NCI-H748 treated with DMSO at 0.1 percent for 48 hours (cell line): ENCODE measurements at regions not wholly inside any gene's neighbourhood (a gene's known extent, or its start where the extent isn't known, plus 50 kb on each side); places are given as distances from the start of the nearest gene placed in this dataset.

ENCODE experiments used
- DNase-seq: peaks from one replicate; lab custom pipeline; 2025; lab: John Stamatoyannopoulos, UW

DNA sequence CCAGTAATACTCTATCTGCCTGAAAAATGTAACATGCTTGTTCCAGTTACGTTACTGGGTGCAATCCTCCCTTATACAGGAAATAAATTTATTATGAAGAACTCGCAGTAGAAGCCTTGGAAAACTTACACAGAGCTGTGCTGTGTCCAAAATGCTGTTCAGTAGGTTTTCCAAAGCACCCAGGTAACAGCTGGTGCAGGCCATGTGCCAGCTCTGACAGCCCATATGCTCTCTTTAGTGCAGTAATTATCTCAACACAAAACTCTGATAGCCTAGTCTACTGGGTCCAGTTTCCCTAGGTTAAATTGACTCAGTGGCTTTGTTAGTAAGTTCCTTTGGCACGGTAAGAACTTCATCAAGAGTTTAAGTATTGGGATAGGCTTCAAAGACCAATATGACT, 120.7 kb upstream of the OBI1 start:
- no peak for DNase-seq

DNA sequence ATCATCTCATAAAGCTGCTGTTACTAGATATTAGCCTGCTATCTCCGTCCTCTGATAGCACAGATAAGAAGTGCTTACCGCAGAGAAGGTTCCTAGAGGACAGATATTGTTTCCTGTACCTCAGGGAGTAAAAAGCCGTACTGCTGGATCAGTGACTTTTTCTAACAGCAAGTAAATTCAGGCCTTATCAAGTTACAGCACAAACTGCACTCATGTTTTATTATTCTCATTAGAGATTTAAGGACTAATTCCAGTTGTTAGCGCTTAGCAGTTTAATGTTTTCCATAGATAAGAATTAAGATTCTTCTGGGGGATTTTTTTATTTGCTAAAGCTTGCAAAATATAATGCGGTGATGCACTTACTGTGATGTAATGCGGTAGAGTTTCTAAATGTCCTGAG, 119.0 kb upstream of the OBI1 start:
- no peak for DNase-seq

DNA sequence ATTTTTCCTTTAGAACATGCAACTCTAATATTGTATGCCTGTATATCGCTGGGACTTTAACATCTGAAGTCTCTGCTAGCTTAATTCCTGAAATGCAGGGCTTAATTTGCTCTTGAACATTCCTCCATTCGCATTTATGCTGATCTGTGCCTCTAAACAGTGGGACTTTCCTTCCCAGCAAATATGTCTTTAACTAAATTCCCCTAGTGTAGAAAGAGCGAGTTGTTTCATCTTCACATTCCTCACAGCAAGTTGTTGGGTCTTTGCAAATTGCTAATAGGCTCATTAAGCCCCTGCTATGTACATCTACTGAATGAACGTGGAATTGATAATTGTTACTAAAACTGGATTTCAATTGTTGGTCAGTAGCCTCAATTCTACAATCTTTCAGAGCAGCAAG, 118.4 kb upstream of the OBI1 start:
- no peak for DNase-seq

DNA sequence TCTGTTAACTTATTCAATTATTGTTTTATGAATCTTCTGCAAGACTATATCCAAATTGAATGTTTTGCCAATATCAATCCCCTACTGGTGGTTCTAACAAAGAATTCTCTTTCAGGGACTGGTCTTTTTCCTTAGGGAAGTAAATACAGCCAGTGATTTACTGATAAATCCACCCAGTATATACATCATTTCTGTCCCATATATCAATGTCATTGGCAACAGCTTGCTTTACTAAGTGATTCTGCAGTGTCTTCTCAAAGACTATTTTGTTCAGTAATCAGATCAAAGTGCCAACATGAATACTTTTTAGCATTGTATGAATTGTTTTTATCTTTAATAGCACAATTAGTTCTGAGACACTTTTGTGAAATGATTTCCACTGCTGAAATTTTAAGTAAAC, 114.0 kb upstream of the OBI1 start:
- DNase-seq: no peak

DNA sequence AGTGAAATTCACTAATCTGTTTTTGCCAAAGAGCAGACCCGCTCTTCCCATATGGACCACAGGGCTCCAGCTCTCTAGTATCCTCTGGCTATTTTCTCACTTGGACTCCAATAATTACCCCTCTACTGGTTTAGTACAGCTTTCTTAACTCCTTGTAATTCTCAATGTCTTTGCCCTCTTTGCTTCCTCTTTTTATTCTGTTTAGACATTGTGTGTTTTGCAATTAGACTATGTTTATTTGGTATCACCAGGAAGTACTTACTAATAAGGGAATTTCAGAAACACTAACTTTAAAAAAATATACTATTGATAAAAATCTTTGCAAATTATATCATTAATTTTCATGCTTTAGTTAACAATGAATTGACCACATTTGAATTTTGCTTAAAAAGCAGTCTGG, 111.6 kb upstream of the OBI1 start:
- DNase-seq: no peak

DNA sequence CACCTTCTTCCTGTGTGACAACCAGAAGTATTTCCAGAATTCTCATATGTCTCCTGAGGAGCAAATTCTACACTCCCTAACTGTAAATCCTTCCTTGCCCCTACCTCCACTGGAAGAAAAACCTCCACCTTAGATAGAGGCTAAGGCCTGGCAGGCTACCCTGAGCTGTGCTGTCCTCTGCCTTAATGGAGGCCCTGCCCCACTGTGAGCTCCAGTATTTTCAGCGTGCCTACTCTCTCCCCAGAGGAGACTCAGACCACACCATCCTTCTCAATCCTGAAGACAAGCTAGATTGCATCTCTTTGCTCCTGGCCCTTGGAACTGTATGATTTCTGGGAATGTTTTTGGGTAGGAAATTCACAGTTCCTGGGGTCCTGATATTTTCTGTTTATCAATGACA, 110.0 kb upstream of the OBI1 start:
- no peak for DNase-seq

DNA sequence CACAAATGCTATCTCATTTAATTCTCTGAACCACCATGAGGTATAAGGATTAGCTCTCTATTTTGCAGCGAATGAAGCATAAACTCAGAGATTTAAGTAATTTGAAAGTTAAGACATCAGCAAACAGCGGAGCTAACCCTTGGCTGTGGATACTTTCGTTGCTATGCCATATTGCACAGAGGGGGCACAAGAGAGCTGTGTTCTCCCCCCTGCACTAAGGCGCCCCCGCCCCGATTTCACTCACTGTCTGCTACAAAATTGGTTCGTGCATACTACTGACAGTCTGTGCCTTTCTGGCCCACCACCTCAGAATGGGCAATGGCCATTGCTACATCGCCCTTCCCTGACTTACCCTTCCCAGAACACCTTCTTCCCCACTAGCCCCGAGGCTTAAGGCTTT, 105.7 kb upstream of the OBI1 start:
- no peak for DNase-seq

DNA sequence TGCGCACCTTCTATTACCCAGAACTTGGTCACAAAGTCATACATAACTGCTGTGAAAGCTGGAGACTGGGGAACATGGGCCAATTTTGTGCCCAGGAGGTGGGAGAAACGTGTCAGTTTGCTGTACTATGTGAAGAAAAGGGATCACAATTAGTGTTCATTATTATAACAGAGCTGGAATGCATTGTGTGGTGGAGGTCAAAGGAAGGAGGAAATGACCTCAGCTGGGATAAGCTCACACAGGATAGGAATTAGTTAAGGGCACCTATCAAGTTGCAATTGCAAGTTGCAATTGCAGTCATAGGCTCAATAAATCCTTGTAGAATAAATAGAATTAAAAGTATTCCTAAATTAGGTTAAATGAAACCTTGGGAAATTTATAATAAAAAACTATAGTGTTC, 103.9 kb upstream of the OBI1 start:
- DNase-seq: no peak

DNA sequence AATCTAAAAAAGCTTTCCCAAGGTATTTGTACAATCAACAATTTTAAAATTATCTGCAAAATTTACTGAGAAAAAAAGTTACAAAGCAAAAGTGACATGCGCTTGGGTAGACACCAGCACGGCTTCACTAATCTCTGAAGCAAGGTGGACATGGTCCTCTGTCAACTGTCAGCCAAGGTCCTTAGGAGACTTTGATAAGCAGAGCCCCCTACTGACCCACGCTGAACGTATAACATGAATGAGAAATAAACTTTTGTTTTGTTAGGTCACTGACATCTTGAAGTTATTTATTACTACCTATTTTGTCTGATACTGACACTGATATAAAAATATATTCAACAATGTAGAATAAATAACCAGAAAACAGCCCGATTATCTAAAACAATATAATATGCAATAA, 100.7 kb upstream of the OBI1 start:
- DNase-seq: no peak

DNA sequence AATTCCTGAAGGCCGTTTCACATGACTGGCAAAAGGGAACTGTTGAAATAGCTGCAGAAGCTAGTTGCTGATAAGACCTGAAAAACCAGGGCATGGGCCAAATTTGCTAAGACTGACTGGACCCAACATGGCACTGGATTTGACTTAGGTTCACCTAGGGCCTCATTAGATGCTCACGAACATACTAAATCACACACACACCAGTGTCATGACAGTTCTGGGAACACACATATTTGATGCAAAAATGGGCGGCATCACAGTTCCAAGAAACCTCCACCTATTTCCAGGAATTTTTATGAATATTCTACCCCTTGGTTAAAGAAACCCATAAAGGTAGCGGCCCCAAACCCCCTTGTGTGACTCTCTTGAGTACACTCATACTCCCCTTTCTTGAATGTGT, 99.6 kb upstream of the OBI1 start:
- no peak for DNase-seq

DNA sequence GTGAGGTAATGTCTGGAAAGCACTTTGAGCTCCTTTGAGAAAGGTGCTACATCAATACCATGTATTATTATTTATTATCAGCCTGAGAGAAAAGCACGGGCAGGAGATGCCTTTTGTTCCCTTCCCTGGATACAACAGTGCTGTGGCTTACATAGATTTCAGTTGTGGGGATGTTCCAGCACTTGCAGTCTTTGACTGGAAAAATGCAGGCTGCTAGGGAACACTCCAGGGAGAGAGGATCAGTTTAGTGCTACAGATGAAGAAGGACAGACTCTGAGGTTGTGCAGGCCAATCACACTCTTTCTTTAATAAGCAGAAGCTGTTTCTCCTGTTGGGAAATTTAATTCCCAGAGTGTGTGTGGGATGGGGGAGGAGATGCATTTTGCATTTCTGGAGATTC, 94.5 kb upstream of the OBI1 start:
- DNase-seq: no peak

DNA sequence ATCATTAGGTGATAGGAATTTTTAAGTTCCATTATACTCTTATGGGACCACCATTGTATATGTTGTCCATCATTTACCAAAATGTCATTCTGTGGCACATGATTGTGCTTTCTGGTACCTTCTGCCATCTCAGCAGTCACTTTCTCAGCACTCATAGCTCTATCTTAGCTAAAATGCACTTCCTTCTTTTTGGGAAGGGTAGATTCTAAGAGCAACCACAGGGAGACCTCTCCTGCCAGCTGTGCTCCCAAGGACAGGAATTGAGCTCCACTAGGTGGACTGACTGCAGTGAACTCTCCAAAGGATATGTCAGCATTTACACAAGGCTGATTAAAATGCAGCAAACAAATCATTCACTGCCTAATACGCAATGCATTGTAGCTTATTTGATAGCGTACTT, 91.8 kb upstream of the OBI1 start:
- no peak for DNase-seq

DNA sequence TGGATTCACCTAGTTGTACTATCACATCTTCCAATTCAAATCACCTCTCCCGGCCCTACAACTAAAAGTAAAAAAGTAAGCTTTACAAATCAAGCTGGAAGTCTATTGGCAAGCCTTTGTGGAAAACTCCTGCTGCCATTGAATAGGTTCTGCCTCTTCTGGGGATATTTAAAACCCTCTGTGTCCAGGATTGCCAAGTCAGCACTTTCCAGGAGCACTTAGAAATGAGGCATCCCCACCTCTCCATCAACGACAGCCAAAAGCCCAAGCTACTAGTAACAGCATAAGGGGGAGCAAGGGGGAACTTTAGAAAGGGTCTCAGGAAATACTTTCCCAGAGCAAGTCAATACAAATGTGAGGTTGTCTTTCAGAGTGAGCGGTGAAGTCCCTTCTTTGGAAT, 85.0 kb upstream of the OBI1 start:
- no peak for DNase-seq

DNA sequence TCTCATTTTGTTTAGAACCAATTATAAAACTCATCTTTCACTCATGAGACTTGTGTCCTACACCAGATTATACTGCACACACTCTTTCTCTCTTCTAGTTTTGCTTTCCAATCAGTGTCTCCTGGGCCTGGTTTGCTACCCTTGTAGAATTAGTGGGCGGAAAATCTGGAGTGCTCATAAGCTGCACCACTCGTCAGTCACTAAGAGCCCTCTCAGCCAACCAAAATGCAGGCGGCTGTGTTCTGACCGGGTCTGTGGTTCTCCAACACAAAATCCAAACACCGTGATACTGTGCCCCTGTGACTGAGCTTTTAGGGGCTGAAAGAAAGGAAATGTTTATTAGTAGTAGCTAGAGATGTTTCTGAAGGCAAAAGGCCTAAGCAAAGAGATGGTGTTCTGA, 83.7 kb upstream of the OBI1 start:
- no peak for DNase-seq

DNA sequence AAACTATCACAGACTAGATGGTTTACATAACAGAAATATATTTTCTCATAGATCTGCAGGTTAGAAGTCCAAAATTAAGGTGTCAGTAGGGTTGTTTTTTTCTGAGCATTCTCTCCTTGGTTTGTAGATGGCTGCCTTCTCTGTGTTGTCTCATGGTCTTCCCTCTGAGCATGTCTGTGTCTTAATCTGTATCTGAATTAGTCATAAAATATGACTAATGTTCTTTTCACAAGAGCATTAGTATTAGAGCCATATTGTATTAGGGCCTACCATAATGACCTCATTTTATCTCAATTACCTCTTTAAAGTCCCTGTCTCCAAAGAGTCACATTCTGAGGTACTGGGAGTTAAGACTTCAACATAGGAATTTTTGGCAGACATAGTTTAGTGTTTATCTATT, 77.2 kb upstream of the OBI1 start:
- no peak for DNase-seq

DNA sequence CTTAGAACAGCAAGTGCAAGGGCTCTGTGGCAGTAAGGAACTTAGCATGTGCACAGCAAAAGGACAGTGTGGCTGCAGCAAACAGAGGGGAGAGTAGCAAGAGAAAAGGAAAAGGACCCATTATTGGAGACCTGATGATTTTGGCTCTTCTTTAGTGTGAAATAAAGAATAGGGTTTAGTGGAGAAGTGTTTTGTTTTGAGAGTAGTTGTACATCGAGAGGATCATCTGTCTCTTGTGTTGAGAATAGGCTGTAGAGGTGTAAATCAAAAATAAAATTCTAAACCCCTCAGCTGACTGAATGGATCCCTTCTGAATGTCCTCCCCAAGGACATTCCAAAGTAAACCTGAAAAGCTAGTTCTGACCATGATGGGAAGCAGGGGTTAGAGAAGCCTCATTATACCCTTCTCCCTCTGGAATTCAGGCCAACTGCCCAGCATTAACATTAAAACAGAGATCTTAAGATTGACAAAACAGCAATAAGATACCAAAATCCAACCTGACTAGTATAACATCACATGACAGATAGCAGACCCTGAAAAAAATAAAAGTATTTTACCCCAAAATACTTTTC, 73.6 kb upstream of the OBI1 start:
- DNase-seq: no peak

DNA sequence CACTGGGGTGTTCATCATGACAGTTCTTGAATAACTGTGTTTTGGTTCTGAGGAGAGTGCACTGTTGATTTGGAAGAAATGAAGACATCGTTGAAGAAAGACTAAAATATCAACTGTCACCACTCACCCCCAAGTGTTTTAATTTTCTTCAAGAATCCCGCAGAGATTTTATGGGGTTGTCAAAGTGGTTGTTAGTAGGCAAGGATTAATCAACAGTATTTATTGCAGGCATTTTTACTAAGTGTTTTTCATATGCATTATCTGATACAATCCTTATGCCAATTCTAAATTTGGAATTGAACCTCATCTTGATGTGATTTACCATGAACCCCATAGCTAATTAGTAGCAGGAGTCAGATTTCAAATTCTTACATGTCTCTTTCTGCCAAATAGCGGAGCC, 63.7 kb upstream of the OBI1 start:
- no peak for DNase-seq

DNA sequence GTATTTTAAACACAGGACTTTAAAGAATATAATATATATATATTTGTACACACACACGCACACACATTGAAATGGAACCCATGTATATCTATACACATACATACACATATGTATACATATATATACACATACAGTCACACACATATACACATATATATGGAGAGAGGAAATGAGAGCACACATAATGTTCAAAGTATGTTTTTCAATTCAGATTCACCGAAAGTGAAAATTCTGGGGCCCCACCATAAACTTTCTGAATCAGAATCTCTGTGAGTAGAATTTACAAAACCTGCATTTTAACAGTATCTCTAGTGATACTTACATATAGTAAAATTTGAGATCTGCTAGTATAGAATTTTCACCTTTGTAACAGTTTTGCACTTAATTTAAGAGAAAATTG, 60.4 kb upstream of the OBI1 start:
- no peak for DNase-seq

DNA sequence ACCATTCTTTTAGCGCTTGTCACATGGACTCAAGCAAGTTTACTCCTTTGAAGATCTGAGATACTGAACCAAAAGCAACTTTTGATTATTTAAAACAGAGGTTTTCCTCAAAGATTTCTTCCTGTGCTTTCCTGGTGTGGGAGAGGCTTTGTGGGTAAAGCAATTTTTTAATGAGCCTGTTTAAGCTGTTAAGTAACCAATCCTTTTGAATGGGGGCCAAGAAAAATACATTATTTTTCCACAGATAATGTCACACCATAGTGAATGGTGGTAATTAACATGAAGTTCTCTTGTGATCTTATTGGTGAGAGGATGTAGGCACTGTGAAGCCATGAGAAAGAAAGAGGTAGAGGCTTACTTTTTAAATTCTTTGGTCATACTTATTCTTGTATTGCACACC, 55.8 kb upstream of the OBI1 start:
- DNase-seq: no peak

DNA sequence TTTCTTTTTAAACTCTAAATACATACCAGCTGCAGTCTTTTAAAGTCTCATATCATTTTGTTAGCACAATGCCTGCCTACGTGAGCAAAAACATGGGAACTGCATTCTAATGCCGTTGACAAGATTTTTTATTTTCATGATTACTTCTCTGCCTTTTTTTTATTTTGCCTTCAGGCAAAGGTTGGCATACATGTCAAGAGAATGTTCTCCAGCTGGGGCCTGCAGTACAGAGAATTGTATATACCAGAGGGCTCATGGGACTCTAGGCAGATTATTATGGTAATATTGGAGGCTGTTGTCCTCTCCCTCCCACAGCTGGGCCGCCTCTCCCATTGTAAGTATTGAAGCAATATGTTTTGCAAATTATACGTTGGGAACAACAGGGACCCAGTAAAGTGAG, 53.9 kb upstream of the OBI1 start:
- no peak for DNase-seq

DNA sequence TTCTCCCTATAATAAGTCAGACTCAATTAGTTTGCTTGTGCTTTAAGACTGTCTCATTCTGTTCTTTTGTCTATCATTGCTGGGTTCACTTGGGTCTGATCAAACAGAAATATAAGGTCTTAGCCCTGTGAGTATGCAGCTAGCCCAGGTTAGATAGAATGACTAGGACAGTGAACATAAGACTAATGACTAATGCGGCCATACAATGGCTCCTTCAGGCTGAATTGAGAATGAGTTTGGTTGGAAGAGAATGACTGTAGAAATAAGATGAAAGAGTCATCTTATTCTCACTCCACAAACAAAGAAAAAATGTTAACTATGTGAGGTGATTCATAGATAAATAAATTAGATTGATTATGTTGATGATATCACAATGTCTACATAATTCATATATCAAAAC, 50.1 kb upstream of the OBI1 start:
- DNase-seq: no peak
